ENCODE measurements at regions not wholly inside any gene's neighbourhood (a gene's known extent, or its start where the extent isn't known, plus 50 kb on each side); places are given as distances from the start of the nearest gene placed in this dataset.

DNA sequence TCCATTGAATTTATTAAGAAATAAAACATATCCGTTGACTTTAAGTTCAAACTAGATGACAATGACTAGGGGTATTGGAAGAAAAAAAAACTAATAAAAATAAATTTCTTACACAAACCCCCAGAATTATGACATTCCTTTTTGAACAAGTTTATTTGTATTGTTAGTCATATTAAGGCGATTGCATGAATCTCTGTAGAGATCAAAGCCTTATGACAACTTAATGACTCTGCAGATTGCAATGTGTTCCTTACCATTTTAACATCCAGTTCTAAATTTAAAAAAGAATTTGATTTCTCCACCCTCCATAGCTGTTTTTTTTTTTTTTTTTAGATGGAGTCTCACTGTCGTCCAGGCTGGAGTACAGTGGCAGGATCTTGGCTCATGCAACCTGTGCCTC, 189.8 kb upstream of the CEP162 start:
- TF ChIP-seq CTCF (IDR thresholded peaks at IDR 0.05; ENCODE audit: low read length) (no peak), EZH2 (IDR thresholded peaks at IDR 0.05; ENCODE audit: borderline replicate concordance, low read length) (no peak)
